Erythroblast (primary cell): ENCODE measurements at regions not wholly inside any gene's neighbourhood (a gene's known extent, or its start where the extent isn't known, plus 50 kb on each side); places are given as distances from the start of the nearest gene placed in this dataset.

ENCODE experiments used
- GATA1 ChIP-seq: IDR thresholded peaks from 2 replicates; pipeline ENCODE4 v1.6.1; 2011; ENCODE audit warnings: low read depth, mild to moderate bottlenecking, control low read depth, low read length, moderate library complexity
- POLR2A ChIP-seq: IDR thresholded peaks from 2 replicates; pipeline ENCODE4 v1.6.1; 2011; ENCODE audit warnings: mild to moderate bottlenecking, low read length

DNA sequence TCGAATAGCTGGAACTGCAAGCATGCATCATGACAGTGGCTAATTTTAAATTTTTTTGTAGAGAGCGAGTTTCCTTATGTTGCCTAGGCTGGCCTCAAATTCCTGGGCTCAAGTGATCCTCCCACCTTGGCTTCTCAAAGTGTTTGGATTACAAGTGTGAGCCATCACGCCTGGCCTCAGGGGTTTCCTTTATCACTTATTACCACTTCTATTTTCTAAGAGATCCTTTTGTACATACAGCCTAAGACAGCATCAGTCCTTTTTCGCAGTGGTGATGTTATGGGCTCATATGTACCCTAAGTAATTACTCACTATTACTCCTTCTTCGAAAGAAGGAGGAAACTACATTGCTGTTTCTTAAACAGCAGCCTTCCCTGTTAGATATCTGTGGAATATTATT lies 54.1 kb upstream of the CDKN2AIP start:
- no peak for TF ChIP-seq POLR2A
- TF ChIP-seq GATA1, result no peak
